HG02981 (cell line): ENCODE measurements at regions not wholly inside any gene's neighbourhood (a gene's known extent, or its start where the extent isn't known, plus 50 kb on each side); places are given as distances from the start of the nearest gene placed in this dataset.
"Not testable (repeated sequence)": the region's sequence is repeated elsewhere in the genome, so short reads cannot be mapped to it uniquely, and the experiment has no call there.

Source experiments
- ATAC-seq: cut with Tn5 transposase; IDR thresholded peaks from one replicate; pipeline ENCODE4 v1.9.1; 2021; ENCODE audit warnings: mild to moderate bottlenecking, moderate library complexity; ENCODE audit not compliant: unreplicated experiment

DNA sequence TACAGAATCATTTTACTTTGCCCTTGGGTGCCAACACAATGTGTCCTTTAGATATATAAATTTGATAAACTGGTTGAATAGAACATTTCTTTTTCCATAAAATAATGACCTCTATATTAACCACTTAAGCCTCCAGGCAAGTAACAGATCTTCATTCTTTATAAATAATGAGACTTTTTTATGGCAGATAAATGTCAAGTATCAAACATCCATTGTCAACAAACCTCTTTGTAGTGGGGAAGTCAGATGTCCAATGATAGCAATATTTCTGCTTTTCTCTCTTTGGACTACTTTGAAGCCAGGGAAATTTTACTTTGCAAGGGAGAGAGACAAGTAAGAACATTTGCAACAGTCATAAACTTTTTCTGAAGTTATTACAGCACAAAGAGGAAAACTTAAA is 841.2 kb downstream of the CDH8 start:
- no peak for ATAC-seq

- no peak for ATAC-seq
These were observed 841.7 kb downstream of the CDH8 start for GRCh38 chr16:61194573-61194972.

- ATAC-seq = no peak
These were observed 853.8 kb downstream of the CDH8 start for GRCh38 chr16:61182391-61182790.

- no peak for ATAC-seq
These were observed 854.3 kb downstream of the CDH8 start for GRCh38 chr16:61181982-61182381.

- ATAC-seq = no peak
These were observed 856.7 kb downstream of the CDH8 start for GRCh38 chr16:61179561-61179960.

- no peak for ATAC-seq
These were observed 870.4 kb downstream of the CDH8 start for GRCh38 chr16:61165797-61166196.

DNA sequence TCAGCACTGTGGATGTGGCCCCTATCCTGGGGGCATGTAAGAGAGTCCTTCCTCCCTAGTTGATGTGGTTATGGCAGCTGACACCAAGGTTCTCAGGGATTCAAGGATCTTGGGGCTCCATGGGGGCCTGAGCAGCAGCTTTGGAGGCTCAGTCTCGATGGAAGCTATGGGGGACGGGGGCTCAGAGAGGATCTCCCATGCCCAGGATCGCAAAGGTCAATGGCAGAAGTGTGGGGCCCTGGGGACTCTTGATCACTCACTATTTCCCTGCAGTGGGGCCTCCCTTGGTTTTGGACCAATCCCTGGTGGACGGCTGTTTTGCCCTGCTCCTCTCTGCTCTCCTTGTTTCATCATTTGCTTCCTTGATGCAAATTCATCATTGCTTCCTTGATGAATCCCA is 885.9 kb downstream of the CDH8 start:
- no peak for ATAC-seq

- no peak for ATAC-seq
These were observed 886.5 kb downstream of the CDH8 start for GRCh38 chr16:61149709-61150108.

DNA sequence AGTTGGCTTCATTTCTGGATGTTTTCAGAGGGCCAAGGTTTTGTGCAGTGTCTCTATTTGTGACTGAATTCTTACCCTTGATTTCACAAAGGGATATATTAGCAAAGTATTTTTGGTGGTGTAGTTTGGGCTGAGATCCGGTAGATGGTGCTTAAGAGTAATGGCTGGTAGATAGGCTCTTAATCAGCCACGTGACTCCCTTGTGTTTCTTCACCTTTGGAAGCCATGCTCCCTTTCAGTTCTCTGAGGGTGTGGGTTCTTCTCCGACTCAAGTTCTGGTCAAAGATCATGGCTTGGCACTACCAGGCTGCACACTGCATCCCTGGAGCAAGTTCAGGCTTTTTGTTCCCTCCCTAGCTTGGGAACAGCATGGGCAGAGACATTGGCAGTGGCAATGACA is 887.3 kb downstream of the CDH8 start:
- ATAC-seq = no peak

- no peak for ATAC-seq
These were observed 889.8 kb downstream of the CDH8 start for GRCh38 chr16:61146429-61146828.

- no peak for ATAC-seq
These were observed 904.8 kb downstream of the CDH8 start for GRCh38 chr16:61131447-61131846.

DNA sequence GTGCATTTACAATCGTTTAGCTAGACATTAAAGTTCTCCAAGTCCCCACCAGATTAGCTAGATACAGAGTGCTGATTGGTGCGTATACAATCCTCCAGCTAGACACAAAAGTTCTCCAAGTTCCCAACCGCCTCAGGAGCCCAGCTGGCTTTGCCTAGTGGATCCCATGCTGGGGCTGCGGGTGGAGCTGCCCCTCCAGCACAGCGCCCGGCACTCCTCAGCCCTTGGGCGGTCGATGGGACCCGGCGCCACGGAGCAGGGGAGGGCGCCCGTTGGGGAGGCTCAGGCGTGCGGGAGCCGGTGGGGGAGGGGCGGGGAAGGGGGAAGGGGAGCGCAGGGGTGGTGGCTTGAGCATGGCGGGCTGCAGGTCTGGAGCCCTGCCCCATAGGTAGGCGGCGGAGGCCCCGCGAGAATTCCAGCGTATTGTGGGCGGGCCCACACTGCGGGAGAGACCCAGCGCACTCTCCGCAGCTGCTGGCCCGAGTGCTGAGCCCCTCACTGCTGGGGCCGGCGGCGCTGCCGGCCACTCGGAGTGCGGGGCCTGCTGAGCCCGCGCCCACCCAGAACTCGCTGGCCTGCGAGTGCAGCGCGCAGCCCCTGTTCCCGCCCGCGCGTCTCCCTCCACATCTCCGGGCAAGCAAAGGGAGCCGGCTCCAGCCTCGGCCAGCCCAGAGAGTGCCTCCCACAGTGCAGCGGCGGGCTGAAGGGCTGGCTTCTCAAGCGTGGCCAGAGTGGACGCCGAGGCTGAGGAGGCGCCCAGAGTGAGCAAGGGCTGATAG is 907.5 kb downstream of the CDH8 start:
- ATAC-seq = no peak

- ATAC-seq = no peak
These were observed 930.7 kb downstream of the CDH8 start for GRCh38 chr16:61105544-61105943.

GRCh38 chr16:61098505-61098904 is 937.7 kb downstream of the CDH8 start:
- no peak for ATAC-seq

DNA sequence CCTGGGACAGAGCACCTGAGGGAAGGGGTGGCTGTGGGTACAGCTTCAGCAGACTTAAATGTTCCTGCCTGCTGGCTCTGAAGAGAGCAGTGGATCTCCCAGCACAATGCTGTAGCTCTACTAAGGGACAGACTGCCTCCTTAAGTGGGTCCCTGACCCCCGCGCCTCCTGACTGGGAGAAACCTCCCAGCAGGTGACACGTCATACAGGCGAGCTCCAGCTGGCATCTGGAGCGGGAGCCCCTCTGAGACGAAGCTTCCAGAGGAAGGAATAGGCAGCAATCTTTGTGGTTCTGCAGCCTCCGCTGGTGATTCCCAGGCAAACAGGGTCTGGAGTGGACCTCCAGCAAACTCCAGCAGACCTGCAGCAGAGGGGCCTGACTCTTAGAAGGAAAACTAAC is 944.9 kb downstream of the CDH8 start:
- not testable (repeated sequence) for ATAC-seq

DNA sequence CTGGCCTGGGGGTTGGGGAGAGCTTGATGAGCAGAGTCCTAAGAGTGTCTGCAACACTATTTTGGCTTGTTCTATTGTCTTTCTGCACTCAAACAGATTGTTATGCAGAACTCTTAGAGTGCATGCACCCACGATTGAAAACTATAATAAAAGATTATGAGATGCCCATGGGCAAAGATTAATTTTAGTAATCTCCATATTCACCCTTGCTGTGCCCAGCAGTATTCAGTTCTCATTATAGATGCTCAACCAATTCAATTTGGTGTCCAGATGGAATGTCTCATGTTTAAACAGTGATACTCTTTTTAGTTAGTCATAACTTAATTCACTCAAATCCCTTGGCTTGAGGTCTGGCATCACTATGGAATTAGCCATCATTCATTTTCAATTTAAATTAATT is 952.5 kb downstream of the CDH8 start:
- no peak for ATAC-seq

DNA sequence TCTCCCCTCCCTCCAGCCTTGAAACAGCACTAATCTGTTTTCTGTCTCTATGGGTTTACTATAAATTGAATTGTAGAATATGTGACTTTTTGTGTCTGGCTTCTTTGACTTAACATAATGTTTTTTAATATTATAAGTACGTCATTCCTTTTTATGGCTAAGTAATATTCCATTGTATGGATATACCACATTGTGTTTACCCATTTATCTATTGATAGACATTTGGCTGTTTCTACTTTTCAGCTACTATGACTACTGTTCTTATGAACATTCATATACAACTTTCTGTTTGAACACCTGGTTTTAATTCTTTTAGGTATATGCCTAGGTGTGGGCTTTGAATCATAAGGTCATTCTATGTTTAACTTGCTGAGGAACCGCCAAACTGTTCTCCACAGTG is 961.9 kb downstream of the CDH8 start:
- no peak for ATAC-seq

DNA sequence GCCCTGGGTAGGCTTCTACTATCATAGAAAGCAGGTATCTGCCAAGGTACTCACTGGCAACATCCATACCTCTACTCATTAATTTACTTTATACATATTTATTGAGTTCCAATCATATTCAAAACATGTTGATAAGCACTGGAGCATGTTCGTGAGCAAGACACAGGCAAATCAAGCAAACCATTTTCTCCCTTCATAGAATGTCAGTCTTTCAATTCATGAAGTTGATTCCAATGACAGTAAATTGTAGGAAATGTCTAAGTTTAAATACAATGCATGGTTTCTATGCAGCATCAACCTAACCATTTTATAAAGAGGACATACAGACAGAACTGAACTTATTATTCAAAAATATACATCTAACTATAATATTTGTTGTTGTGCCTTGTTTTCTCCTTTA is 978.6 kb downstream of the CDH8 start:
- ATAC-seq = no peak

DNA sequence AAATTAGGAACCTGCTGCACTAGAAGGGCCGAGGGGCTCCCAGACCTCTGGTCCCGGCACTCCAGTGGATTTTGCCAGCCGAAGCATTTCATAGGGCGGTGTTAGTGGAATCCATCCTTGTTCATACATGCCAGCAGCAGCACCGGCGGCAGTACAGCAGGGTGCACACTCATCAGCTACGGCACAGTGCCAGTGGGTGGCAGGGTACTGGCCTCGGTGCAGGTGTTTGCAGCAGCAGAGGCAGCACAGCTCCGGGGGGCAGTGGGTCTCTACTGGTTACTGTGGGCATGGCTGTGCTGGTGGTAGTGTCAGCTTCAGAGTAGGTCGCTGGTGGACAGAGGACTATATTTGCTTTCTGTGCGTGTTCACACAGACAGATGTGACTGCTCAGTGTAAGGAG is 985.7 kb downstream of the CDH8 start:
- no peak for ATAC-seq

DNA sequence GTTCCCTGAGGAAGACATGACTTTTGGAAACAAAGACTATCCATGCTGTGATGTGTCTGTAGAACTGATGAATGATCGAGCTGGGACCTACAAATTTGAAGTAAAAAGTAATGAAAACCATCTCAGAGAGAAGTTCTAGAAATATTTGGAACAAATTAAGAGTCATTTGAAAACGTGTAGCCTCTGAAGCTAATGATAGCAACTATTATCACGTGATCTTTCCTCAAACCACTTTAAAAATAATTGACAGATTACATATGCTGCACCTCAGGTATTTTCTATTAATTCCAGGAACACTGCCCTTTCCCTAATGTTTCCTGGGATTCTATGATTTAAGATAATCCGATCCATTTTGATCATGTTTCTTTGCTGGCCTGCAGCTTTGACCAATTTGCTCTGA is 990.3 kb downstream of the CDH8 start:
- ATAC-seq = no peak

DNA sequence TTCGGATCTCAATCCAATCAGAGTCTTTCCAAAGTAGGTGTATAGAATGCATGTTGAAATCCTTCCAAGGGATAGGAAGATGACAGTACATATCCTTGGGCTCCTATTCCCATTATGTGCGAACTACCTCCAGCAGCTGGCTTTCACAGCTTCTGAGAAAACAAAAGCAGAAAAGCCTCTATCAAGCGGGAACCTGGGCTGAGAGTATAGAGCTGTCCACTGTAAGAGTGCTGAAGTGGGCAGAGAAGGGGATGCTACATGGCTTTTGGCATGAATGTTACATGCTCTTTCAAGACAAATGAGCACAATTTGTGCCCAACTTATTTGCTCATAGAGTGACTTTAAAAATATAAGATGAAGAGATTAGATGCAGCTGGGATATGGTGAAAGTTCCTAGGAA is 993.5 kb downstream of the CDH8 start:
- no peak for ATAC-seq

DNA sequence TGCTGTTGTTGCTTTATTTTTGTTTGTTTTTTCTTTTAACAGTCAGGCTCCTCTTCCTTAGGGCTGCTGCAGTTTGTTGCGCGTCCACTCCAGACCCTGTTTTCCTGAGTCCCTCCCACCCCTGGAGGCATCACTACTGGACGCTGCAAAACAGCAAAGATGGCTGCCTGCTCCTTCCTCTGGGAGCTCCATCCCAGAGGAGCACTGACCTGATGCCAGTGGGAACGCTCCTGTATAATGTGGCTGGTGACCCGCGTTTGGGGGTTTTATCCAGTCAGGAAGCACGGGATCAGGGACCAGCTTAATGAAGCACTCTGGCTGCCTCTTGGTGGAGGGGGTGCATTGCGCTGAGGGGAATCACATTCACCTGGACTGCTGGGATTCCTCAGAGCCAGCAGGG is 1005.6 kb downstream of the CDH8 start:
- no peak for ATAC-seq

GRCh38 chr16:61024180-61024900 is 1011.9 kb downstream of the CDH8 start:
- no peak for ATAC-seq
